Endothelial cell (in vitro differentiated cells): ENCODE measurements at regions not wholly inside any gene's neighbourhood (a gene's known extent, or its start where the extent isn't known, plus 50 kb on each side); places are given as distances from the start of the nearest gene placed in this dataset.

Experiments used
- DNase-seq: peaks from one replicate; pipeline ENCODE4 v3.0.0; 2021; ENCODE audit warnings: low spot score
- H3K27ac Mint-ChIP-seq: one replicate; pipeline ENCODE4 v1.8.0; 2021; ENCODE audit warnings: mixed read lengths, inconsistent platforms; ENCODE audit not compliant: unreplicated experiment
- H3K27me3 Mint-ChIP-seq: one replicate; pipeline ENCODE4 v1.8.0; 2021; ENCODE audit warnings: mild to moderate bottlenecking, moderate library complexity, mixed read lengths, inconsistent platforms; ENCODE audit not compliant: unreplicated experiment
- H3K36me3 Mint-ChIP-seq: one replicate; pipeline ENCODE4 v1.8.0; 2021; ENCODE audit warnings: mild to moderate bottlenecking, low read depth, mixed read lengths, inconsistent platforms; ENCODE audit not compliant: unreplicated experiment
- H3K4me1 Mint-ChIP-seq: one replicate; pipeline ENCODE4 v1.8.0; 2021; ENCODE audit warnings: mild to moderate bottlenecking, mixed read lengths, inconsistent platforms; ENCODE audit not compliant: unreplicated experiment
- H3K4me3 Mint-ChIP-seq: one replicate; pipeline ENCODE4 v1.8.0; 2021; ENCODE audit warnings: mild to moderate bottlenecking, mixed read lengths, inconsistent platforms; ENCODE audit not compliant: unreplicated experiment
- H3K9me3 Mint-ChIP-seq: one replicate; pipeline ENCODE4 v1.8.0; 2021; ENCODE audit warnings: mixed read lengths, inconsistent platforms; ENCODE audit not compliant: unreplicated experiment
- TF ChIP-seq, protein P1 (sequence below): fragments of 200-600 bp; sonication (generic); IDR thresholded peaks from one replicate; pipeline ENCODE4 v1.5.0; 2021; ENCODE audit warnings: antibody characterized with exemption; ENCODE audit not compliant: unreplicated experiment

GRCh38 chr17:79388556-79389295, 222.1 kb downstream of the RBFOX3 start:
- peak; percentile 82 for DNase-seq
- Mint-ChIP-seq H3K9me3 (no peaks in the 10 kb centered on the region), H3K4me1 (no peaks in the 10 kb centered on the region), H3K27ac (no peak overlapping the region), H3K36me3 (no peaks in the 10 kb centered on the region), H3K27me3 (peaks cover 12% of the 10 kb centered on the region), H3K4me3 (no peak overlapping the region)
- TF ChIP-seq, protein P1, sequence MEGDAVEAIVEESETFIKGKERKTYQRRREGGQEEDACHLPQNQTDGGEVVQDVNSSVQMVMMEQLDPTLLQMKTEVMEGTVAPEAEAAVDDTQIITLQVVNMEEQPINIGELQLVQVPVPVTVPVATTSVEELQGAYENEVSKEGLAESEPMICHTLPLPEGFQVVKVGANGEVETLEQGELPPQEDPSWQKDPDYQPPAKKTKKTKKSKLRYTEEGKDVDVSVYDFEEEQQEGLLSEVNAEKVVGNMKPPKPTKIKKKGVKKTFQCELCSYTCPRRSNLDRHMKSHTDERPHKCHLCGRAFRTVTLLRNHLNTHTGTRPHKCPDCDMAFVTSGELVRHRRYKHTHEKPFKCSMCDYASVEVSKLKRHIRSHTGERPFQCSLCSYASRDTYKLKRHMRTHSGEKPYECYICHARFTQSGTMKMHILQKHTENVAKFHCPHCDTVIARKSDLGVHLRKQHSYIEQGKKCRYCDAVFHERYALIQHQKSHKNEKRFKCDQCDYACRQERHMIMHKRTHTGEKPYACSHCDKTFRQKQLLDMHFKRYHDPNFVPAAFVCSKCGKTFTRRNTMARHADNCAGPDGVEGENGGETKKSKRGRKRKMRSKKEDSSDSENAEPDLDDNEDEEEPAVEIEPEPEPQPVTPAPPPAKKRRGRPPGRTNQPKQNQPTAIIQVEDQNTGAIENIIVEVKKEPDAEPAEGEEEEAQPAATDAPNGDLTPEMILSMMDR = peak; percentile 64

DNA sequence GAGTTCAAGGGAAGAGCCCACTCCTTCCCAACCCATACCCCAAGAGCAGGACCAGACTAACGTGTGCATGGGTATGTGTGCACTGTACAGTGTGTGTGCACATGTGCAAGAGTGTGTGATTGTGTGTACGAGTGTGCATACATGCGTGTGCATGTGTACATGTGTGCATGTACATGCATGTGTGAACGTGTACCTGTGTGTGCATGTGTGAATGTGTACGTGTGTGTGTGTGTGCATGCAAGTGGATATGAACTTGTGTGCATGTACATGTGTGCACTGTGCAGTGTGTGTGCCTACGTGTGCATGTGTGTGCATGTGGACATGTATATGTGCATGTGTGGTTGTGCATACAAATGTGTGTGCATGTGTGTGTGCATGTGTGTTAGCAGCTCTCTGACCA, 223.1 kb downstream of the RBFOX3 start:
- H3K4me1 Mint-ChIP-seq = no peaks in the 10 kb centered on the region
- H3K27ac Mint-ChIP-seq = no peak overlapping the region
- H3K9me3 Mint-ChIP-seq = no peaks in the 10 kb centered on the region
- TF ChIP-seq, protein P1 = no peak
- peaks cover 15% of the 10 kb centered on the region for H3K27me3 Mint-ChIP-seq
- no peak overlapping the region for H3K4me3 Mint-ChIP-seq
- H3K36me3 Mint-ChIP-seq = no peaks in the 10 kb centered on the region
- no peak for DNase-seq

DNA sequence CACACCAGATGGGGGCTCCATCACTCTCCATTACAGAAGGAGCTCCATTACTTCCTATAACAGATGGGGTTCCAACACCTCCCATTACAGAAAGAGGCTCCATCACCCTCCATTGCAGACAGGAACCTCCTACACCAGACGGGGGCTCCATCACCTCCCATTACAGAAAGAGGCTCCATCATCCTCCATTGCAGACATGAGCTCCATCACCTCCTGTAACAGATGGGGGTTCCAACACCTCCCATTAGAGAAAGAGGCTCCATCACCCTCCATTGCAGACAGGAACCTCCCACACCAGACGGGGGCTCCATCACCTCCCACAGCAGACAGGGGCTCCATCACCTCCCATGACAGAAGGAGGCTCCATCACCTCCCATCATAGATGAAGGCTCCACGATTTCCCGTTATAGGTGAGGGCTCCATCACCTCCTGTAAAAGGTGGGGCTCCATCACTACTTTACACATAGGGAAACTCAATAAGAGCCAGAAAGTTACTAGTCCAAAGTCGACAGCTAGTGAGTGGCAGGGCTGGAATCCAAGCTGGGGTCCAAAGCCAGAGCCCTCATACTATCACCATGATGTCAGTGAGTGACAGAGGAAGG, 224.8 kb downstream of the RBFOX3 start:
- no peaks in the 10 kb centered on the region for H3K36me3 Mint-ChIP-seq
- no peak overlapping the region for H3K27ac Mint-ChIP-seq
- H3K4me3 Mint-ChIP-seq = no peak overlapping the region
- DNase-seq = no peak
- H3K27me3 Mint-ChIP-seq = peaks cover 9% of the 10 kb centered on the region
- TF ChIP-seq, protein P1 = no peak
- no peaks in the 10 kb centered on the region for H3K4me1 Mint-ChIP-seq
- no peaks in the 10 kb centered on the region for H3K9me3 Mint-ChIP-seq

GRCh38 chr17:79382313-79382712, 228.5 kb downstream of the RBFOX3 start:
- TF ChIP-seq, protein P1 = no peak
- H3K27ac Mint-ChIP-seq = no peak overlapping the region
- H3K36me3 Mint-ChIP-seq = no peaks in the 10 kb centered on the region
- no peaks in the 10 kb centered on the region for H3K9me3 Mint-ChIP-seq
- H3K27me3 Mint-ChIP-seq = peaks cover 14% of the 10 kb centered on the region
- no peak for DNase-seq
- H3K4me3 Mint-ChIP-seq = no peak overlapping the region
- H3K4me1 Mint-ChIP-seq = no peaks in the 10 kb centered on the region
